D721Med (cell line): ENCODE measurements at regions not wholly inside any gene's neighbourhood (a gene's known extent, or its start where the extent isn't known, plus 50 kb on each side); places are given as distances from the start of the nearest gene placed in this dataset.

ENCODE experiments used
- DNase-seq: peaks from one replicate; pipeline ENCODE4 v3.0.0; 2011; ENCODE audit warnings: low spot score; ENCODE audit not compliant: insufficient read length
- FAIRE-seq: peaks from 2 replicates; lab custom pipeline; 2011; peaks lifted over from hg19 to GRCh38; lab: Jason Lieb, UNC
- CTCF ChIP-seq: IDR thresholded peaks from 2 replicates; pipeline ENCODE4 v1.5.1; 2012; ENCODE audit warnings: mild to moderate bottlenecking, control low read depth; ENCODE audit not compliant: insufficient read depth; ENCODE audit errors: missing control alignments

- no peak for FAIRE-seq
- no peak for TF ChIP-seq CTCF
- no peak for DNase-seq
Measured at GRCh38 chr3:110654843-110655502, 416.6 kb upstream of the NECTIN3 start.

GRCh38 chr3:110656394-110657025, 415.1 kb upstream of the NECTIN3 start:
- no peak for FAIRE-seq
- no peak for DNase-seq
- TF ChIP-seq CTCF, result no peak

GRCh38 chr3:110664148-110664547, 407.5 kb upstream of the NECTIN3 start:
- no peak for TF ChIP-seq CTCF
- DNase-seq, result no peak
- FAIRE-seq, result no peak

GRCh38 chr3:110666495-110666894, 405.1 kb upstream of the NECTIN3 start:
- TF ChIP-seq CTCF, result no peak
- FAIRE-seq (no peak), DNase-seq (no peak)

- no peak for FAIRE-seq
- DNase-seq, result no peak
- no peak for TF ChIP-seq CTCF
Measured at GRCh38 chr3:110667216-110667615, 404.4 kb upstream of the NECTIN3 start.

GRCh38 chr3:110670407-110670806, 401.2 kb upstream of the NECTIN3 start:
- no peak for FAIRE-seq
- TF ChIP-seq CTCF, result no peak

GRCh38 chr3:110677506-110677905, 394.1 kb upstream of the NECTIN3 start:
- DNase-seq, result no peak
- TF ChIP-seq CTCF, result no peak
- FAIRE-seq, result no peak

More at GRCh38 chr3:110670407-110670806, 401.2 kb upstream of the NECTIN3 start:
- no peak for DNase-seq
